Trophoblast cell (in vitro differentiated cells and primary cell): ENCODE measurements at regions not wholly inside any gene's neighbourhood (a gene's known extent, or its start where the extent isn't known, plus 50 kb on each side); places are given as distances from the start of the nearest gene placed in this dataset.

Experiments used
- DNase-seq, 2 donors: peaks; one replicate each; pipeline ENCODE4 v3.0.0-alpha.2; 2016
- H2AFZ ChIP-seq: 2 replicates; pipeline ENCODE4 v1.6.1; 2013; ENCODE audit warnings: low read length, moderate library complexity, mild to moderate bottlenecking; ENCODE audit not compliant: insufficient read depth, poor library complexity
- H2AK5ac ChIP-seq: 2 replicates; pipeline ENCODE4 v1.6.1; 2013; ENCODE audit warnings: mild to moderate bottlenecking, low read length
- H2BK120ac ChIP-seq: 2 replicates; pipeline ENCODE4 v1.6.1; 2013; ENCODE audit warnings: low read length, mild to moderate bottlenecking, moderate library complexity; ENCODE audit not compliant: insufficient read depth, poor library complexity
- H2BK12ac ChIP-seq: 2 replicates; pipeline ENCODE4 v1.6.1; 2013; ENCODE audit warnings: mild to moderate bottlenecking, low read length, moderate library complexity
- H2BK5ac ChIP-seq: 2 replicates; pipeline ENCODE4 v1.6.1; 2013; ENCODE audit warnings: low read length, low read depth, moderate library complexity, mild to moderate bottlenecking; ENCODE audit not compliant: poor library complexity
- H3K14ac ChIP-seq: 2 replicates; pipeline ENCODE4 v1.6.1; 2013; ENCODE audit warnings: mild to moderate bottlenecking, low read length
- H3K18ac ChIP-seq: 2 replicates; pipeline ENCODE4 v1.6.1; 2013; ENCODE audit warnings: mild to moderate bottlenecking, low read length
- H3K23ac ChIP-seq: 2 replicates; pipeline ENCODE4 v1.6.1; 2013; ENCODE audit warnings: low read length
- H3K27ac ChIP-seq: 2 replicates; pipeline ENCODE4 v1.5.1; 2013; ENCODE audit warnings: low read depth, mild to moderate bottlenecking, inconsistent platforms, low read length, moderate library complexity
- H3K27me3 ChIP-seq: 2 replicates; pipeline ENCODE4 v1.6.1; 2013; ENCODE audit warnings: inconsistent platforms, mild to moderate bottlenecking, low read length, moderate library complexity; ENCODE audit not compliant: insufficient read depth
- H3K36me3 ChIP-seq, 2 experiments: 1 replicate in 1 of 2; 2 replicates in 1 of 2; pipeline ENCODE4 v1.6.1; 2013; ENCODE audit warnings: low read length in 2 of 2, mild to moderate bottlenecking in 2 of 2, moderate library complexity in 1 of 2; ENCODE audit not compliant: insufficient read depth in 2 of 2, control insufficient read depth in 1 of 2
- H3K4ac ChIP-seq: 2 replicates; pipeline ENCODE4 v1.6.1; 2013; ENCODE audit warnings: low read depth, mild to moderate bottlenecking, low read length, moderate library complexity
- H3K4me1 ChIP-seq, 2 experiments: 1 replicate in 1 of 2; 2 replicates in 1 of 2; pipeline ENCODE4 v1.6.1; 2013; ENCODE audit warnings: low read length in 2 of 2, mild to moderate bottlenecking in 2 of 2, moderate library complexity in 1 of 2; ENCODE audit not compliant: insufficient read depth in 2 of 2, control insufficient read depth in 1 of 2
- H3K4me2 ChIP-seq: 2 replicates; pipeline ENCODE4 v1.6.1; 2013; ENCODE audit warnings: inconsistent platforms, mild to moderate bottlenecking, low read length, moderate library complexity
- H3K4me3 ChIP-seq: 2 replicates; pipeline ENCODE4 v1.5.1; 2013; ENCODE audit warnings: mild to moderate bottlenecking, low read depth, low read length, inconsistent platforms
- H3K79me1 ChIP-seq: one replicate; pipeline ENCODE4 v1.6.1; 2013; ENCODE audit warnings: low read length
- H3K79me2 ChIP-seq: 2 replicates; pipeline ENCODE4 v1.6.1; 2013; ENCODE audit warnings: low read length, mild to moderate bottlenecking; ENCODE audit not compliant: control insufficient read depth, insufficient read depth, poor library complexity
- H3K9ac ChIP-seq: 2 replicates; pipeline ENCODE4 v1.6.1; 2013; ENCODE audit warnings: mild to moderate bottlenecking, low read length
- H3K9me3 ChIP-seq: 2 replicates; pipeline ENCODE4 v1.6.1; 2013; ENCODE audit warnings: low read depth, mild to moderate bottlenecking, control low read depth, inconsistent platforms, low read length; ENCODE audit not compliant: insufficient read depth
- H4K12ac ChIP-seq: 2 replicates; pipeline ENCODE4 v1.6.1; 2013; ENCODE audit warnings: low read depth, mild to moderate bottlenecking, low read length, moderate library complexity
- H4K8ac ChIP-seq: 2 replicates; pipeline ENCODE4 v1.6.1; 2013; ENCODE audit warnings: low read depth, mild to moderate bottlenecking, low read length, moderate library complexity
- H4K91ac ChIP-seq: one replicate; pipeline ENCODE4 v1.6.1; 2013; ENCODE audit warnings: low read depth, mild to moderate bottlenecking, low read length, moderate library complexity
- WGBS: extraction: QIAGEN DNeasy Blood & Tissue Kit; methylation state at CpG from one replicate; pipeline ENCODE4 v1.1.7; 2013; ENCODE audit warnings: missing lambda C conversion rate; ENCODE audit not compliant: insufficient read length, insufficient coverage; ENCODE audit errors: extremely low coverage; 5-methylcytosine and 5-hydroxymethylcytosine counted together

DNA sequence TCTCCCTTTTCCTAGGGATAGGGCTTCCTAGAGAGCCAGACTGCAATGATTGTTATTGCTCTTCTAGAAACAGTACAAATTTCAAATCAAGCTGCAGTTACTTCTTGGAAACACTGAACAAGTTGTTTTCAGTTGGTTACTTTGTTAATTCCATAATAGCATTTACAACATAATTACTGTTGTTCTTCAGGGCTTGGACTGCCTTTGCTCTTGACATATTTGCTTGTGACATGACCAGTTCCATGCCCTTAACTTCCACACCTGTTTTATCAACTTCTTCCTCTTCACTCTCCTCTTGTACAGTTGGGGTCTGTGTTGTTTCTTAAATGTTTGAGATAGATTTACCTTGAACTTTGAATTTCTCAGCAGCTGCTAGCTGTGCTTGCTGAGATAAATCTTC lies 104.4 kb downstream of the SEC23IP start:
- Histone ChIP-seq H2BK5ac (no peak overlapping the region), H3K18ac (no peak overlapping the region), H3K27me3 (no peaks in the 10 kb centered on the region), H3K27ac (peak overlapping the region; percentile 49), H2AK5ac (no peak overlapping the region), H3K79me1 (no peaks in the 10 kb centered on the region), H2BK12ac (no peak overlapping the region), H4K91ac (no peak overlapping the region), H2BK120ac (no peak overlapping the region), H3K9ac (no peak overlapping the region), H3K9me3 (no peaks in the 10 kb centered on the region), H3K36me3 (no peaks in the 10 kb centered on the region), H2AFZ (no peak overlapping the region), H4K12ac (no peak overlapping the region), H3K4me1 (no peaks in the 10 kb centered on the region), H3K79me2 (no peaks in the 10 kb centered on the region), H3K23ac (no peak overlapping the region), H3K4me2 (no peak overlapping the region), H3K14ac (no peak overlapping the region), H4K8ac (no peak overlapping the region), H3K4ac (no peak overlapping the region), H3K4me3 (no peak overlapping the region)
- DNase-seq, result no peak

DNA sequence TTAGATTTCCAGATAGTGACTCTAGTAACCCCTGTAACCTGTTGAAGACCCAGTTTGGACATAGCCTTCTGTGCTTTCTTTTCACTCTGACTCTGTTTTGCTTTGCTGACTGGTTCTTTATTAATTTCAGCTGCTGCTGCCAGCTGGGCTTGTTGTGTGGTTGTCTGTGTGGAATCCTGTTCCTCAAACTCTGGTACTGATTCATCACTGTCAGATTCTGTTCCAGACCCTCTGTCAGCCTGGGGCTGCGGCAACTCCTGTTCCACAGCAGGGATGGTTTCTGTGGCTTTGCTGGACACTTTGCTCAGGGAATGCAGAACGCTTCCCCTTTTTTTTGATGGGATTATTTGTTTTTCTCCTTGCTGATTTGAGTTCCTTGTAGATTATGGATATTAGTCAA lies 104.9 kb downstream of the SEC23IP start:
- Histone ChIP-seq H3K18ac (no peak overlapping the region), H3K4me2 (no peak overlapping the region), H4K8ac (no peak overlapping the region), H3K14ac (no peak overlapping the region), H2AK5ac (no peak overlapping the region), H3K27ac (peak overlapping the region; percentile 49), H3K23ac (no peak overlapping the region), H3K9ac (no peak overlapping the region), H2BK12ac (no peak overlapping the region), H2BK120ac (no peak overlapping the region), H3K27me3 (no peaks in the 10 kb centered on the region), H3K9me3 (no peaks in the 10 kb centered on the region), H2BK5ac (no peak overlapping the region), H3K4me1 (no peaks in the 10 kb centered on the region), H4K12ac (no peak overlapping the region), H3K36me3 (no peaks in the 10 kb centered on the region), H3K4me3 (no peak overlapping the region), H4K91ac (no peak overlapping the region), H2AFZ (no peak overlapping the region), H3K4ac (no peak overlapping the region), H3K79me2 (no peaks in the 10 kb centered on the region), H3K79me1 (no peaks in the 10 kb centered on the region)
- no peak for DNase-seq
- no CpG with 5 or more reads among the region's 2 CpGs for WGBS

DNA sequence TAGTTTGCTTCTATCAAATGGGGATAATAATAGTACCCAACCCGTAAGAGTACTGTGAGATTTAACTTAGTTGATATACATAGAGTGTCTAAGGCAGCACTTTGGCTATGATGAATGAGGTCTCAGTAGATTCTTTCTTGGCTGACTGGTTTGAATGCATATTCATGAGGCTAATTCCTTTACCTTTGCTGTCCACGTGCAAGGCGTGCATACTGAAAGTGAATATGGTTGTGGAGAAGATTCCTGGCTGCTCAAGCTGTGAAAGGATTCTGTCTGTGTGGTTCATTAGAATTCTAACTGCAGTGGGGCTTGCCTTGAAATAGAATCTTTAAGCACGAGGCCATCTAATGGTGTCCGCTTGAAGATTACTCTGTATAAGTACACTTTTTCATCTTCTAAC lies 110.3 kb downstream of the SEC23IP start:
- Histone ChIP-seq H3K79me2 (no peaks in the 10 kb centered on the region), H3K4me1 (no peaks in the 10 kb centered on the region), H3K4me2 (no peak overlapping the region), H4K8ac (no peak overlapping the region), H2AK5ac (no peak overlapping the region), H3K14ac (no peak overlapping the region), H3K9ac (no peak overlapping the region), H3K27ac (no peak overlapping the region), H3K79me1 (no peaks in the 10 kb centered on the region), H4K91ac (no peak overlapping the region), H4K12ac (no peak overlapping the region), H3K27me3 (no peaks in the 10 kb centered on the region), H2AFZ (no peak overlapping the region), H3K4me3 (no peak overlapping the region), H2BK12ac (no peak overlapping the region), H2BK5ac (no peak overlapping the region), H3K36me3 (no peaks in the 10 kb centered on the region), H3K18ac (no peak overlapping the region), H3K9me3 (no peaks in the 10 kb centered on the region), H2BK120ac (no peak overlapping the region), H3K4ac (no peak overlapping the region), H3K23ac (no peak overlapping the region)
- WGBS, result no CpG with 5 or more reads among the region's 5 CpGs
- DNase-seq, result no peak

DNA sequence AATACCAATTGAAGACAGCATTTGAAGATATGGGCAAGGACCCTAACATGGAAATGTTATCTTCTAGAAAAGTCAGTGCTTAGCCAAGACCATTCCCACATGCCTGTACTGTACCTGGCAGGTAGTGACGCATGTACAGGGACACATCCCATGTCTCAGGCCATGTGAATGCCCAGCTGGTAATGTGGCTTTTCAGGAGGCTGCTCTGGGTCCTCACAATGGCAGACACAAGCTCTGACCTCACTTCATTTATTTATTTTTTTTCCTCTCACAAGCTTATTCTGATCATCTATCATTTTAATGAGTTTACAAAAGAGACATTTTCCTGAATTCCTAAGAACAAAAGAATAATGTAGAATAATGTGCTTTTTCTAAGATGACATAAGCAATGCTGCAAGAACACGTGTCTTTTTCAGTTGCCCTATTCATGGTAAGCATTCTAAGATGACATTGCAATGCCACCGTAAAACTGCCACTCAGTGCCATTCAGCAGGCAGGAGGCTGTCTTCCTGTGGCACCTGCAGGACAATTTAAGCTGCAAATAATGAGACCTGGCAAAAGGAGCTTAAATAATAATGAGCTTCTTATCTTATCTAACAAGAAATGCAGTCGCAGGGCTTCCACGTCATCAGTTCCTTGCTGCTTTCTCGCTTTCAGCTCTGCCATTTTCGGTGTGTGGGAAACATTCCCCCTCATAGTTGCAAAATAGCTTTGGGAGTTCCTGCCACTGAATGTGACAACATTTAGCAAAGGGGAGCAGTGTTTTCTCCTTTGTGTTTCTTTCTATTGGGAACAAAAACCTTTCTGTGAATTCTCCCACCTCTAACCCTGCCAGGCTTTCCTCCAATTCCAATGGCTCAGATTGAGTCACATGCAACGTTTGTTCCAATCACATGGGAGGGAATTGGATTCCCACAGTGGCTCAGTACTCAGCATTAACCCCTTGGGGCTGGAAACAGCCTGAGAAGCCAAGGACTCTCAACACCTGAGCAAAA lies 113.0 kb downstream of the SEC23IP start:
- Histone ChIP-seq H2BK120ac (no peak overlapping the region), H2AFZ (no peak overlapping the region), H3K36me3 (no peaks in the 10 kb centered on the region), H3K27me3 (no peaks in the 10 kb centered on the region), H4K91ac (no peak overlapping the region), H3K14ac (no peak overlapping the region), H3K4ac (no peak overlapping the region), H3K27ac (no peak overlapping the region), H3K4me1 (no peaks in the 10 kb centered on the region), H3K4me3 (no peak overlapping the region), H4K12ac (no peak overlapping the region), H3K9ac (no peak overlapping the region), H3K79me1 (no peaks in the 10 kb centered on the region), H3K18ac (no peak overlapping the region), H4K8ac (no peak overlapping the region), H2AK5ac (no peak overlapping the region), H2BK12ac (no peak overlapping the region), H3K79me2 (no peaks in the 10 kb centered on the region), H3K4me2 (no peak overlapping the region), H3K23ac (no peak overlapping the region), H2BK5ac (no peak overlapping the region), H3K9me3 (no peaks in the 10 kb centered on the region)
- WGBS, result no CpG with 5 or more reads among the region's 8 CpGs
- peak in 1 of 2 donors; percentile 37 for DNase-seq
